GM21576 (cell line): ENCODE measurements at regions not wholly inside any gene's neighbourhood (a gene's known extent, or its start where the extent isn't known, plus 50 kb on each side); places are given as distances from the start of the nearest gene placed in this dataset.
"Not testable (repeated sequence)": the region's sequence is repeated elsewhere in the genome, so short reads cannot be mapped to it uniquely, and the experiment has no call there.

Source experiments
- ATAC-seq: cut with Tn5 transposase; IDR thresholded peaks from one replicate; pipeline ENCODE4 v1.9.1; 2021; ENCODE audit warnings: mild to moderate bottlenecking, moderate library complexity; ENCODE audit not compliant: unreplicated experiment

GRCh38 chr4:189706821-189707220 is 233.9 kb upstream of the FRG1 start:
- ATAC-seq, result not testable (repeated sequence)

- ATAC-seq, result peak; percentile 64
Measured at GRCh38 chr4:189707227-189707626, 233.4 kb upstream of the FRG1 start.

DNA sequence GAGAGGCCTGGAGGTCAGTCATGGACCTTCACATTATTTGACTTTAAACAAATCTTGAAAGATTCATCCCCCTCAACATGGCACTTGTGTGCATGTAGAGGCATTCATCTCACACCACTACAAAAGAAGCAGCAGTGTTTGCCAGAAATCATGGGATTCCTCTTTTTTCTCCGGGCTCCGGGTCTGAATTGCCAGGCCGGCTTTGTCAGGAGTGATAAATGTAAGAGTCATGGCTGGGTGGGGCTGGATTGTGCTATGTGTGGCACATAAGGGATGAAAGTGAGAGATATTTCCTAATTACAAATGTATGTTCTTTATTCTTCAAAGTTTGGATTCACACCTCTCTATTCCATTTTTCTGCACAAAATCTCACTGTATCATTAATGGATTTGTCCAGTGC is 228.7 kb upstream of the FRG1 start:
- ATAC-seq, result not testable (repeated sequence)

DNA sequence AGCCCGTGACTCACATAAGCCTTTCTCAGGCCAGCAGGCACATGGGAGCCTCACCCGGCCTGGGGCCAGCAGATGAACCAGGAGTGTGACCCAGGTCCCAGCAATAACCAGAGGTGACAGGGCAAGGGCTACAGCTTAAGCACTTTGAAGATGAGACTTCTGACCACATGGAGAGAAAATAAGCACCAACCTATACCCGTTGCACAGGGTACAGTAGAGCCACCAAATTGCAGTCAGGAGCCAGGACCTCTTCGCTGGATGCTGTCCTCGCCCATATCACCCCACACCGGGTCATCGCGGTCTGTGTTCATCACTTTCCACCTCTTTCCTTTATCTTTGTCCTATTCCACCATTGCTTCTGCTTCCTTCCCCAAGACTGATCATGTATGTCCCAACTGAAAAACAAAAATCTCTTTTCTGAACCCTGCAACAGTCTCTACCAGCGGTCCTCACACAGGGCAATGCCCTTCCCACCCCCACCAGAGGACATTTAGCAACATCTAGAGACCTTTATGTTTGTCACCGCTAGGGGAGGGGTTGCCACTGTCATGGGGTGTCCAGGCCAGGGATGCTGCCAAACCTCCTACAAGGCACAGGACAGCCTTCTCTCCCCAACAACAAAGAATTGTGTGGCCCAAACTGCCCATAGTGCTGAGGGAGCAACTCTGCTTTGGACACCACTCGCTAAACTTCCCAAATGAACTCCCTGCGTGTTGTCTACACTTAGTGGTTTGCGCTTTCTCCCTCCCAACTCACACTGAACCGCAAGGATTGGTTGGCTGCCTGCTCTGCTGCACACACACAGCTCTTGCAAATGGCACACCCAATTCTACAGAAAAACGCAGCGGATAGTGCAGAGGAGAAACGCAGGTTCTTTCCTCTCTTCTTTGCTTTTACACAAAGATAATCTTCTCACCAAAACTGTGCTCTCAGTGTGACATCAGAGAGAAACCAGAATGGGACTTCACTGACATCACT is 219.4 kb upstream of the FRG1 start:
- not testable (repeated sequence) for ATAC-seq

DNA sequence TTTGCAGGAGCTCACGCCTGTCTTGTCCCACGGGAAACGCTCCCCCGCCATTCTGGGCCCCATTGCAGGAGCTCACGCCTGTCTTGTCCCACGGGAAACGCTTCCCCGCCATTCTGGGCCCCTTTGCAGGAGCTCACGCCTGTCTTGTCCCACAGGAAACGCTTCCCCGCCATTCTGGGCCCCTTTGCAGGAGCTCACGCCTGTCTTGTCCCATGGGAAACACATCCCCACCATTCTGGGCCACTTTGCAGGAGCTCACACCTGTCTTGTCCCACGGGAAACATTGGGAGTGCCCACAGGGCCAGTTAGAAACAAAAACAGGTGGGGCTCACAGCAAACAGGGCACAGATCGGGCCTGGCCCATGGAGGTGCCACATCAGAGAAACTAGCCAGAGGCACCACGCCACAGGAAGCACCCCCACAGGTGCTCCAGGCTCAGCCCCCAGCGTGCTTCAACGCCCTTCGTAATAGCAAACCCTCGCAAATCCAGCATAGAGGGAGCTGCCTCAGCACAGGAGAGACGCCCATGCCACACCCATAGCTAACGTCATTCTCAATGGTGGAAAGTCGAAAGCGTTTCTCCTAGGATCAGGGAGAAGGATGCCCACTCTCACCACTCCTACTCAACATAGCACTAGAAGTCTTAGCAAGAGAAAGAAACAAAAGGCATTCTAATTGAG is 218.2 kb upstream of the FRG1 start:
- not testable (repeated sequence) for ATAC-seq

DNA sequence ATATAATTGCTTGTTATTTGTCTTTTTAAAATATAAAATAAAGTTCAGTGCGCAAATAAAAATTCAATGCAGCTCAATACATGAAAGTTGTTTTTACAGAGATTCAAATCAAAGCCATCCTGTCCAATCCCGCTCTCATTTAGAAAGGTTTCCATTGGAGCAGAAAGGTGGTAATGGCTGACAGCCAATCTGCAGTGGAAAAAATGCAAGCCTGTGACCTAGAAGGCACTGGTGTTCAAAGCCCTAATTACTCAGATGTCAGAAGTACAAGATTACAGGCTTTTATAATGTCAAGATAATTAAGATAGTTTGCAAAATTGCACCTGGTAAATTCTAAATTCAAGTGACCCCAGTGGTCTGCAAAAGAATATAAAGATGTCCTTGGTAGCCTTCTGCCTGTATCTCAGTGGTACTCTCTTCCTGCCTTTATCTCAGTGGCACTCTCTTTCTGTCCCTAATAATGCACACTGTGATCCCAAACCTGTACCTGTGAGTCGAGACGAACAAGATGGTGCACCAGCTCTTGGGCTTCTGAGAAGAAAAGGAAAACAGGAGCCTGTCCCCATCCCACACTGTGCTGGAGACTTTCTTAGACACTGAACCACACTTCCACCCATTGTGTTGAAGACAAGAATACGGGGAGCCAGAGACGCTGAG is 212.6 kb upstream of the FRG1 start:
- not testable (repeated sequence) for ATAC-seq

GRCh38 chr4:189731989-189732388 is 208.7 kb upstream of the FRG1 start:
- ATAC-seq, result not testable (repeated sequence)

DNA sequence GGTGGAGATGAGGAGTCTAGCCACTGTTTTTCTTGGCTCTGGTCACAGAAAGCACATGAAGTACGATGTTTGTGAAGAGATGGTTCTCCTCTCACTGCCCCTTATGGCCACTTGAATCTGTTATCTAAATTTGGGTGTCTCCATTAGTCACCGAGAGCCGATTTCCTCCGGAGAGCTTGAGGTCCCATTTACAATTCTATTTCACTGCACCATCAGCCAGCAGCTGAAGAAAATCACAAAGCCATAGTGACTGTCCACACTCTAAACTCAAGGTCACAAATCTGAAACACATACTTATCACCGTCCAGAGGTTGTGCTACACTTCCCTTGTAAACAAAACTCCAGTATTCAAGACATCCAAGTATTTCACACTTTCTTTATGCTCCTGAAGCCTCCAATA is 207.2 kb upstream of the FRG1 start:
- ATAC-seq, result not testable (repeated sequence)

GRCh38 chr4:189734648-189735267 is 205.9 kb upstream of the FRG1 start:
- not testable (repeated sequence) for ATAC-seq

GRCh38 chr4:189736656-189737055 is 204.0 kb upstream of the FRG1 start:
- ATAC-seq, result not testable (repeated sequence)

DNA sequence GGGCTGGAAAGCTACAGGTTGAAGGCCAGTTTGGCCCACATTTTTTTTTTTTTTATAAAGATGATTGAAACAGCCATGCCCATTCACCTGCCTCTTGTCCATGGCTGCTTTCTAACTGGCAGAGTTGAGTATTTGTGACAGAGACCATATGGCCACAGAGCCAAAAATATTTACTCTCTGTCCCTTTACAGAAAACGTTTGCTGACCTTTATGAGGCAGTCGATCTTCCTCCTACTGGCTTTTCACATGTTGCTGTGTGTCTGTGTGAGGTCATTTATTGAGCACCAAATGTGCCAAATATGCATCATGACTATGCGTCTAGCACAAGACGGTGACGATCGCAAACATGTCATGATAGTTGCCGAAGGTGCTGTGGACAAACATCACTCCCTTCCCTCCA is 200.6 kb upstream of the FRG1 start:
- ATAC-seq, result not testable (repeated sequence)

DNA sequence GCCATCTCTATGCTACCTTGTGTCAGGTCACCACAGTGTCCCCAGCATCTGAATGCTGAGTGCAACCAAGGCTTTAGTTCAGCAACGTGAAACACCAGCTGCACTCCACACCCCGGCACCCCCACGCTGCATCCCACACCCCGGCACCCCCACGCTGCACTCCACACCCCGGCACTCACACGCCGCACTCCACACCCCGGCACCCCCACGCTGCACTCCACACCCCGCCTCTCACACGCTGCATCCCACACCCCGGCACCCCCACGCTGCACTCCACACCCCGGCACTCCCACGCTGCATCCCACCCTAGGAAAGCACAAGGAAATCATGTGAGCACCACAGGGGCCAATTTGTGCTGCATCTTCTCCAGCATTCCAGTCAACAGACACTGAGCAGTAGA is 199.8 kb upstream of the FRG1 start:
- no peak for ATAC-seq

DNA sequence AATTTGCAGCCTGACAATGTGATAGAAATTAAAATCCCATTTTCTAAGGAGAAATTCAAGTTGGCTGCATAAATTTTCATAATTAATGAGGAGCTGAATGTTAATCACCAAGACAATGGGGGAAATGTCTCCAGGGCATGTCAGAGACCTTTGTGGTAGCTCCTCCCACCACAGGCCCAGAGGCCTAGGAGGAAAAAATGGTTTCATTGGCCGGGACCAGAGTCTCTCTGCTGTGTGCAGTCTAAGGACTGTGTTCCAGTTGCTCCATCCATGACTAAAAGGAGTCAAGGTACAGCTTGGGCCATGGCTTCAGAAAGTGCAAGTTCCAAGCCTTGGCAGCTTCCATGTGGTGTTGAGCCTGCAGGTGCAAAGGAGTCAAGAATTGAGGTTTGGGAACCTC is 187.6 kb upstream of the FRG1 start:
- ATAC-seq, result not testable (repeated sequence)

DNA sequence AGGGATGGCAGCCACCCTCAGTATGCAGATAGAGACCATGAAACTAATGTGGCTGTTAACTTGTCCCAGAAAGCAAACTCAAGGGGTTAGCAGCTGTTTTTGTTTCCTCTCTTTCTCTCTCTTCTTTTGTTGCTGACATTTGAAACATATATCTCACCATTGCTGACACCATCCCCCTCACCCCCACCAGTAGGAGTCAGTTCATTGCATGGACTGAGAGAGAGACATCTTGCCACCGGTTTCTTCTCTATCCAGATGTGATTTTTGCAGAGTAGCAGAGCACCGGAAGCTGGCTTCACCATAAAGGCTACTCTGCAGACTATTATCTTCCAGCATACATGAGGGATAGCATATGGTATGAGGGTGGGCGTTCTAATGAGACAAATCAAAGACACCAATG is 177.1 kb upstream of the FRG1 start:
- no peak for ATAC-seq

- no peak for ATAC-seq
Measured at GRCh38 chr4:189765301-189765700, 175.4 kb upstream of the FRG1 start.

- ATAC-seq, result no peak
Measured at GRCh38 chr4:189765736-189766135, 174.9 kb upstream of the FRG1 start.

- ATAC-seq, result no peak
Measured at GRCh38 chr4:189767941-189768340, 172.7 kb upstream of the FRG1 start.

DNA sequence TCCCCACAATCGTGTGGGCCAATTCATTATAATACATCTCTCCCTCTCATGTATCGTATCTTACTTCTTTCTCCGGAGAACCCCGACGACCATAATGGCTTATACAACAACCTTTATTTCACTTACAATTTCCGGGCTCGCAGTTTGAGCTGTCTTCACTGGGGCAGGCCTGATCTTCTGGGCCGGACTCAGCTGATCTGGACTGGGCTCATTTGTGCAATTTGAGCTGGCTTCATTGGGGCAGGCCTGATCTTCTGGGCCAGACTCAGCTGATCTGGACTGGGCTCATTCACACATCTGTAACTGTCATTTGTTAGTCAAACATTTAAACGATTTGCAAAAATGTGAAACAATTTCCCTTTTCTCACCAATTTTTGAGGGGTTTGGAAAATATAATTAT is 171.5 kb upstream of the FRG1 start:
- ATAC-seq, result no peak

- no peak for ATAC-seq
Measured at GRCh38 chr4:189771696-189772361, 168.8 kb upstream of the FRG1 start.

- ATAC-seq, result no peak
Measured at GRCh38 chr4:189773909-189774308, 166.8 kb upstream of the FRG1 start.
